Adrenal gland (tissue), 5 donors: ENCODE measurements at regions not wholly inside any gene's neighbourhood (a gene's known extent, or its start where the extent isn't known, plus 50 kb on each side); places are given as distances from the start of the nearest gene placed in this dataset.

Experiments used
- CTCF ChIP-seq, 6 experiments: fragments of 450-650 bp in 4 of 6; fragments of 200-600 bp in 2 of 6; sonication (generic) in 1 of 6; IDR thresholded peaks; 1 replicate in 5 of 6; 2 replicates in 1 of 6; pipeline versions ENCODE4 v1.5.1 to v1.8.0; 2016 to 2021; ENCODE audit warnings: antibody characterized with exemption in 6 of 6, mild to moderate bottlenecking in 2 of 6, moderate library complexity in 1 of 6
- POLR2A ChIP-seq, 2 donors: fragments of 450-650 bp; IDR thresholded peaks; one replicate each; pipeline ENCODE4 v1.6.1; 2017; ENCODE audit warnings: antibody characterized with exemption in 2 of 2, mild to moderate bottlenecking in 2 of 2, moderate library complexity in 1 of 2
- donor health status: DM: no; HTN: no; CAD: no.

GRCh38 chr16:16791051-16791450 lies 412.1 kb downstream of the NPIPA7 start:
- TF ChIP-seq POLR2A (IDR thresholded peaks at IDR 0.05) = no peak
- no peak for TF ChIP-seq CTCF (IDR thresholded peaks at IDR 0.05)
